ENCODE measurements at regions not wholly inside any gene's neighbourhood (a gene's known extent, or its start where the extent isn't known, plus 50 kb on each side); places are given as distances from the start of the nearest gene placed in this dataset.

DNA sequence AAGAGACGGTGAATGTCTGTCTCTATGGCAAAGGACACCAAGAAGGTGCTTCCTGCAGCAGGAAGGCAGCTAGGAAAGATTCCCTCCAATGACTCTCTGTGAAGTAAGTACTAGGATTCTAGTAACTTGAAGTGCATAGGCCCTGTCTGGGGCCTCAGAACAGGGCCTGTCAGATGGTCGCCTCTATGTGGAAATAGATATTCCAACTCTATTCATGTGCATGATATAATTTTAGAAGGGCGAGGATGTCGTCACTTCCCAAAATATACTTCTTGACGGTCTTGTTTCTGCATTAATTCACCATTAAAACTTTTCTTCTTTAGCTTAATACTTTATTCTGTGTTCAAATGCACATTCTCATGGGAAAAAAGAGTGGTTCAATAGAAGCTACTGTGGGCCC is 167.0 kb downstream of the TLE3 start:
- DNase-seq, result no peak

GRCh38 chr15:69931156-69931555 is 166.6 kb downstream of the TLE3 start:
- no peak for DNase-seq

GRCh38 chr15:69934607-69935006 is 163.1 kb downstream of the TLE3 start:
- no peak for DNase-seq

GRCh38 chr15:69939513-69940440 is 157.9 kb downstream of the TLE3 start:
- no peak for DNase-seq

- DNase-seq, result no peak
Measured at GRCh38 chr15:69940441-69941300, 157.0 kb downstream of the TLE3 start.

DNA sequence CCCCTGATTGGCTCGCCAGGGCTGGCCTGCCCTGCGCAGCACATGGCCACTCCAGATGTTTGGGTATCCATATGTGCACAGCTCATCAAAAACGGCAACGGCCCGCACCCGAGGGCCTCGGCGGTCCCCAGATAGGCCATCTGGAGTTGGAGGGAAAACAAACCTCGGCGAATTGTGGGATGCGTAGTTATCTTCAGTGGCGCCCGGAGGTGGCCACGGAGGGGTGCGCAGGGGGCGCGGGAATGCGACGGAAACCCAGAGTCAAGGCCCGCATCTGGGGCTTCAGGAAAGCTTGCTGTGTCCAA is 156.5 kb downstream of the TLE3 start:
- no peak for DNase-seq

- DNase-seq, result no peak
Measured at GRCh38 chr15:69941706-69942495, 155.8 kb downstream of the TLE3 start.

GRCh38 chr15:69943637-69944036 is 154.1 kb downstream of the TLE3 start:
- no peak for DNase-seq

GRCh38 chr15:69945729-69946128 is 152.0 kb downstream of the TLE3 start:
- DNase-seq, result no peak

DNA sequence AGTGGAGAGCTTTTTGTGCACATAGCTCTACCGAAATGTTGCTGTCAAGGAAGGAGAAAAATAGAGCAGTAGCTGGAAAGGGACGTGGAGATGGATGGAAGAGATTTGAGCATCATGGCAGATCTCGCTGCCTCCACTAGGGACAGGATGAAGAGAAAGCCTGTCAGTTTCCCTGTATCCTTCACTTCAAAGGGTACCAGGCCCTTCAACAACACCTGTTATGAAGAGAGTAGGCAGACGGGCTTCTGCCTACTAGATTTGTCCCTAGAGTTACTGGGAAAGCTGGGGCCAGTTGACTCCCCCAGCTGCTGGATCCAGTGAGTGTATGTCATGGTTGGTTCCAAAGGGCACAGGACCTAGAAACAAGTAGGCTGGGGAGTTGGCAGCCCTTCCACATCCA is 150.8 kb downstream of the TLE3 start:
- no peak for DNase-seq

GRCh38 chr15:69947394-69947793 is 150.3 kb downstream of the TLE3 start:
- DNase-seq, result peak; percentile 13

DNA sequence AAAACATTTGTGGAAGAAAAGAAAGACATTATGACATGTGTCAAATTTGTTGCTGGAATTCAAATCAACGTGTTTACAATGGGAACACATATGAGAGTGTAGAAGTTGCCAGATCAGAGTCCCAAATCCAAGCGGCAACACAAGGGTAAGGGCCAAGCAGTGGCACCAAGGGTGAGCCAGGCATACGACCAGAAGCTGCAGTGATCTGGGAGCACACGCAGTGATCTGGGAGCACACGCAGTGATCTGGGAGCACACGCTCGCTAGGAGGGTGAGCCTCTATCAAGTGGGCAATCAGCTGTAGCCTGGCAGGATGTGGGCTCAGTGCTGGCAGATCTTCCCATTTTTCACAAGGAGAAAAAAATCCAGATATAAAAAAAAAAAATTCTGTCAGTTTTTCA is 148.2 kb downstream of the TLE3 start:
- no peak for DNase-seq

GRCh38 chr15:69951256-69951897 is 146.3 kb downstream of the TLE3 start:
- DNase-seq, result no peak

GRCh38 chr15:69951898-69952555 is 145.7 kb downstream of the TLE3 start:
- DNase-seq, result peak; percentile 9

GRCh38 chr15:69953051-69953450 is 144.7 kb downstream of the TLE3 start:
- no peak for DNase-seq

- DNase-seq, result no peak
Measured at GRCh38 chr15:69953816-69954215, 143.9 kb downstream of the TLE3 start.

DNA sequence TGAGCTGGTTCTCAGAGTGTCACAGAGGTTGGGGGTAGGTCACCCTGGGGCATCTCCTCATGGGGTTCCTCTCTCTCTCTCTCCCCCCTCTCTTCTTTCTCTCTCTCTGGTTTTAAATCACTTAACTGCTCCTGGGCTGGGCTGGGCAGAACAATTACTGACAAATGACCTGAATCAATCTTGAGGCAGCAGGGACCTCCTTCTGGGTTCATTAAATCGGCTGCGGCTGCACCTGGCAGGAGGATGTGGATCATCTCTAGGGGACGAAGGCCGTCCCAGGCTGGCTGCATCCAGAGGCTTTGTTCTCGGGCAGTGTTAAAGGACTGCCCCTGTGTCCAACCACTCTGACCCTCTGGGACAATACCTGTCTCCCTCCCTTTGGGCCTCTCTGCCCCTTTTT is 143.1 kb downstream of the TLE3 start:
- DNase-seq, result no peak

DNA sequence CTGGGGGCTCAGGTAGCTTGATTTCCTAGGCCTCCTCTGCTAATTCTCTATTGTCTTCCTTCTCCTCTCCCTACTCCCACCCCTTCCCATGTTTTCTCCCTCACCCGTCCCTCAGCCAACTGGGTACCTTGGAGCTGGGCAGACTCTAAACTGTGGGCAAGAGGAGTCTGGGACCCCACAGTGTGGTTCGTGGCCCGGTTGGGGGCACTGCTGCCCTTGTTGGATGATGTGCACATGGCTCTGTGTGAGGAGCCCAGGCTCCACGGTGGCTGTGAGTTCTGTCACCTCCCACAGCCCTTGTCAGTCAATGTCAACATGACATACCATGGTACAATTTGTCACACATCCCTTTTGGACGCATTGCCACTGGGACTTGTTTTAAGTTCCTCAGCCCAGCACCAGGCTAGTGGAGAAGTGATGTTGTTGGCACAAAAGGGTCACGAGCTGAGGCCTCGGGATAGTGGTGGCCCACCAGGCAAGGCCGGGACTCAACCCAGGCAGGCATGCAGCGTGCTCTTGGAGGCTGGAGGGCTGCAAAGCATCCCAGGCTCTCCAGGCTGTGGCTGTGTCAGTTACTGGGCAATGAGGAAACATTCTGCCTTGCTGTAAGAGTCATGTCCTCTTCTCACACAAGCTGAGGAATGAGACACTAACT is 142.3 kb downstream of the TLE3 start:
- DNase-seq, result no peak

DNA sequence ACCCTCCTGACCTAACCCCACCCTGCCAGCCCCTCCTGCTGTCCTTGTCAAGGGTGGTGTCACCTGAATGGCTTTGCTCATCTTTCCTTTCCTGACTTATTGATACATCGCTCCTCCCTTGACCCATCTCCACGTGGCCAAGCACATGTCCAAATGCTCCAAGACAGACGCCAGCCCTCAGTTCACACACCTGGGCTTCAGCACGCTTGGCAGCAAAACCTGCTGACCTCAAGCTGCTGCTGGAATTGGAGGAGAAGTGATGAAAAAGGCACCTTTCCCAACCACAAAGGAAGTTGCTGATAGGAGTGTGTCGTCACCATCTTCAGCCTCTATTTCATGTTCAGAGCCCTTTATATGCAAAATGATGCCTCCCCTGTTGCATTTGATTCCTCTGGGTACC is 141.3 kb downstream of the TLE3 start:
- no peak for DNase-seq

- DNase-seq, result no peak
Measured at GRCh38 chr15:69957175-69957574, 140.5 kb downstream of the TLE3 start.

DNA sequence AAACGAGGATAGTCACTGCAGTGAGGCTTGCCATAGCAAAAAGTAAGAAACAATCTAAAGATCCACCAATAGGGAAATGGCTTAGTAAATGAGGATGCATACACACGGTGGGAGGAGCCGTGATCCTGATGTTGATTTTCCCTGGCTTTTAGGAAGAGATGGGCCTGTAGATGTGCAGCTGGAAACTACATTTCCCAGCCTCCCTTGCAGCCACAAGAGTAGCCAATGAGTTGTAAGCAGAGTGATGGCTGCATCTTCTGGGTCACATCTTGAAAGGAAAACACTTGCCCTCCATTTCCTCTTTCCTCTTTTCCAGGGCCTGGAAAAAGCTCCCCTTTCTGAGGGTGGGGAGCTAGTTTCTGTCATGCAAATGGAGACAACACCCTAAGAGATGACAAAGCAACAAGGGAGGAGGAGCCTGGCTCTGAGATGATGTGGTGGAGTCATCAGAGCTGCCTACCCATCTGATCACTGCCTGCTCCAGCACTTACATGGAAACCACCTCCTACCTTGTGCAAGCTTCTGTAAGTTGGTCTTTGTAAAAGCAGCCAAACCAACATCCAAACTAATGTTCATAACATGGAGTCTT is 139.1 kb downstream of the TLE3 start:
- no peak for DNase-seq

Data from fibroblast of skin of scalp (primary cell).